HG02885 (cell line): ENCODE measurements at regions not wholly inside any gene's neighbourhood (a gene's known extent, or its start where the extent isn't known, plus 50 kb on each side); places are given as distances from the start of the nearest gene placed in this dataset.

Source experiments
- ATAC-seq: cut with Tn5 transposase; IDR thresholded peaks from one replicate; pipeline ENCODE4 v1.9.1; 2021; ENCODE audit warnings: mild to moderate bottlenecking; ENCODE audit not compliant: unreplicated experiment, poor library complexity

DNA sequence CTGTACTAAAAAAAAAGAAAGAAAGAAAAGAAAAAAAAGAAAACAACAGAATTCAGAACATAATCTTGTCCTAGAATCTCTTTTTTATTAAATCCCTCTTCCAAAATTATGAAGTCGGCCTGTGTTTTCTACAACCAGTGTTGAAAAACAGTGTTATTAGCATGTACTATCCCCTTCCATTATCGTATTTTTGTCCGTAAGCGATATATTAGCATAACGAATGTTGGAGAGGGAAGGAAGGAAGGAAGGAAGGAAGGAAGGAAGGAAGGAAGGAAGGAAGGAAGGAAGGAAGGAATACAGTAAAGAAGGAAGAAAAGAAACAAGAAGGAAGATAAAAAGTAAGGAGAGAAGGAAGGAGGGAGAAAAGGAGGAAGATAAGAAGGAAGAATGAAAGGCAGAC, 393.0 kb upstream of the TSHZ3 start:
- no peak for ATAC-seq

DNA sequence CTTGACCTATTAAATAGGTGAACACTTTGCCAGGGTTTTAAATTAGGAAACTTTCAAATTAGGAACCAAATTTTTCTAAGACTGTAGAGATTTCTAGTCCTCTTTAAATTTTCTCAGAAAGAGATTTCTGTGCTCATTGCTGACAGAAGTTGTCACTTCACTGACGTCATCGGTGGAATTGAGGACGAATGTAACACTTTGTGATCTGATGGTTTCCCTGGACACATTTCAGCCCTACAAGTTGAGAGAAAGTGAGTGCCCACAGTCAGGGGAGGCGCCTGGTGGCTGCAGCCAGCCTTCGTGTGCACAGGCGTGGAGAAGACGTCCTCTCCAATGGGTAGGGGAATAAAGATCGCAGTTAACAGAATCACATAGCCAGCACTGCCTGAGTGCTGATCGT, 396.5 kb upstream of the TSHZ3 start:
- ATAC-seq: no peak

DNA sequence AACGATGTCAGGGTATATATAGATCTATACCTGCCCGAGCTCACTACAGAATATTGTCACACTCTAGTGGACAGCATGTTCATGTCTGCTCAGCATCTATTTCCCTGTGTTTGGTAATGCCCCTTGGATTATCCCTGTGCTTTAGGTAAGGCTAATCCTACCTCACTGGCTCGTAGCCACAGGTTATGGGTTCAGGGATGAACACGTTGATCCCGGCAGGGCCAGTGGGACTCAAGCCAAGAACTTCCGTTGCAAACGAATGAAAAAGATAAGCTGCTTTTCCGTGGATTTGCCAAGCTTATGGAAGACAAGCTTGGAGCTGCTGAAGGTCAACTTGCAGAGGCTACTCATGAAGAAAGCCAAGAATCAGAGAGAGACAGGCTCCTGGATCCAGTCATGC, 400.0 kb upstream of the TSHZ3 start:
- no peak for ATAC-seq

DNA sequence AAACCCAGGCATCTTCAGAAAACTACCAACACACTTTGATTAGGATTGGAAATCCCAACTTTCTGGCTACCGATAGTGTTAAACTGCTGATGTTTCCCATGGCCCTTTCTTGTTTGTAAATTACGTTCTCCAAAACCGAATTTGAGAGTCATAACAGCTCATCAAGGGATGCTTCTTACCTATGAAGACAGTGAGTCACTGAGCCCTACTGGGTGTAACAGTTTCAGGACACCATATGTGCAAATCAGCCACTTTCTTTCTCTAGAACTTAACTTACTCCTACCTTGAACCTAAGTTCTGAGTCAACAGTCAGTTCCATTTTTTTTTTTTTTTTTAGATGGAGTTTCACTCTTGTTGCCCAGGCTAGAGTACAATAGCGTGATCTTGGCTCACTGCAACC, 410.1 kb upstream of the TSHZ3 start:
- ATAC-seq: no peak

DNA sequence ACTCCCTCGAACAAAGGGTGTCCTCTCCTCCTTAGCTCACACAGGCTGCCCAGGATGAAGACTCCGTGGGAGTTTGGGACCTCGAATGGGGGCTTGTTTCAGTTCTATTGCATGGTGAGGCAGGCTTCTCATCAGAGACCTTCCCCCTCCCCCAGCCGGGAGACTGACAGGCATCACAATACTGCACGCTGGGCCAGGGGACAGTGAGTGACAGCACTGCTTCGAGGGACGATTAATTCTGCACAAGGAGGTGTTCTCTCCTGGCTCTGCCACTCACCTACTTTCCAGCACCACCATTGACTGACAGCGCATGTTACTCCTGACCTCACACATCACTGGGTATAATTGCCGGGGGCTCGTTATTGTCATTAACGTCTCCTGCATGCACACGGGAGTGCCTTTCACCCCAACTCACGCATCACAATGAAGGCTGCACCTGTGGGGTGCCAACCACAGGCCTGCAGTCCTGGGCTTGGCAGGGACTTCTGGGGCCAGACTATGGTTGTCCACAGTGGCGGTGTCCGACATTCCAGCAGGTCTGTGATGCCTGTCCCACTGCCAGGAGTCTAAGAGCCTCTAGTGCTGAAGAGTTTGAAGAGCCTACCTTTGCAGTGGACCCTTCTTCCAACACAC, 412.2 kb upstream of the TSHZ3 start:
- ATAC-seq: no peak

DNA sequence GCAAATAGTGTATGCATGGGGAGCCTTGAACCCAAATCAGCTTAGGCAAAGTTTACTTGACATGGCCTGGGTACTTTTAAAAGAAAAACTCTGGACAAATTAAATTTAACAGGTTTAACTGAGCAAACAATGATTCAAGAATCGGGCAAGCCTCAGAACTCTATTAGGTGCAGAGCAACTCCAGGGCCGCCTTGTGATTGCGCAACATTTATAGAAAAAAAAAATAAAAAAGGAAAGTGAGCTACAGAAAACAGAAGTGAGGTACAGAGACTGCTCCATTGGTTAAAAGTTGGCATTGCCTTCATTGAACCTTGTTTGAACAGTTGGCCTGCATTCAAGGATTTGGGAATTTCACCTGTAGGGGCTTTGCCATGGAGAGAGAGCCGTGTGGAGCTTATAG, 421.0 kb upstream of the TSHZ3 start:
- no peak for ATAC-seq

DNA sequence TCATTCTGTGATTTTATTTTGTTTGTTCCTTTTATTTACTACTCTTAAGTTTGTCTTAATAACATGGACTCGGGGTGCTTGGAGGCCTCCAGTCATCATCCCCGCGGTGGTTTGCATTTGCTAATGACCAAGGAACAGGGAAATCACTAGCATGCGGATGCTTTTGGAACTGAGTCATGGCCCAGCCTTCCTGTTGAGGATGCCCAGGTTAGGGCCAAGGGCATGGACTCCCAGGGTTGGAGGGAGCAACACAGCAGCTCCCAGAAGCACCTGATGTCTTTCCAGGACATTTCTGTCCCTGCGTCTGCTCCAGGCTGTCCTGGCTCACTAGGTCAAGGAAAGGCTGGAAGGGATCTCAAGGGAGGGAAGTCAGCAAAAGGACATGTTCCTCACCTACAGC, 423.7 kb upstream of the TSHZ3 start:
- ATAC-seq: no peak

DNA sequence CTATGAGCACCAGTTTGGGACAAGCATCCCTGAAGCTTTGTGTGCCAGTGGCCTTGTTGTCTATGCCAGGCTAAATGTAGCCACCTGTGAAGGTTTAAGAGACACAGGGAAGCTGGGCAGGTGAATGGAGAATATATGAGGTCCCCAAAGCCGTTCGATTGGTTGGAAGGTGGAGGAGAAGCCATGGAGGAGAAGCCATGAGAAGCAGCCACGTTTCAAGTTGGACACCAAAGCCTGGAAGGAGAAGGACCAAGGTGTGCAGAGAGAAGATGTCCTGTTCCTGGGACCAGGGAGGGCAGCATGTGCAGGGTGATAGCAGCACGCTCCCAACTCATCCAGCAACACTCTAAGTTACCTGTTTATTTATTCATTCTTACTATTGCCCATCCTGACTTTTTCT, 432.3 kb upstream of the TSHZ3 start:
- no peak for ATAC-seq

DNA sequence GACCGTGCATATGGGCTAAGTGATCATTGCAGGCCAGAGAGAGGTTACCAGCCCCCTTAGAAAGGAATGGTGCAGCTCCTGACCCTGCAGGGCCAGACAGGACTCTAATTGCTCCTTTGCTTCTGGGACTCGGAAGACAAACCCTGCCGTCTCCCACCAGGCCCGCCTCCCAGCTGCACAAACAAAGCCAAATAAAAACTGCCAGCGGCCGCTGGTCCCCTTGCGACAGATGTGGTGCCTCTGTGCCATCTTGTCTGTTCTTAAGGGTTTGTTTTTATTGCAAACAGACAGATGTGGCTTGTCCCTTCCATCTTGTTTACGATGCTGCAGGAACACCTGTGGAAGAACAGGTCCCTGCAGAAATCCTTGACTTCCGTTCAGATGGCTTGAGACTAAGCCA, 434.4 kb upstream of the TSHZ3 start:
- no peak for ATAC-seq

DNA sequence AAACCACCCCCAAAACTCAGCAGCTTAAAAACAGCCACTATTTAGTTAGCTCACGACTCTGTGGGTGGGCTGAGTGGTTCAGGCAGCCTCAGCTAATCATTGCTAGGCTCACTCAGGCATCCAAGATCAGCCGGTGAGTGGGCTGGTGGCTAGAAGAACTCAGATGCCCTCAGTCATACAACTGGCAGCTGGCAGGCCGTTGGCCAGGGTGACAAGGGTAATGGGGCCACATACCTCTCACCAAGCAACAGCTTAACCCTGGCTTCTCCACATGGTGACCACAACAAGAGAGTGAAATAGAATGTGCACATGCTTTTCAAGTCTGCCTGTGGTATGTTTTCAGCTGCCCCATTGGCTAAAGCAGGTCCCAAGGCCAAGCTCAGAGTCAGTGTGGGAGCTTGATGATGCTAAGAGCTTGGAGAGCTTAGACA, 435.4 kb upstream of the TSHZ3 start:
- no peak for ATAC-seq

DNA sequence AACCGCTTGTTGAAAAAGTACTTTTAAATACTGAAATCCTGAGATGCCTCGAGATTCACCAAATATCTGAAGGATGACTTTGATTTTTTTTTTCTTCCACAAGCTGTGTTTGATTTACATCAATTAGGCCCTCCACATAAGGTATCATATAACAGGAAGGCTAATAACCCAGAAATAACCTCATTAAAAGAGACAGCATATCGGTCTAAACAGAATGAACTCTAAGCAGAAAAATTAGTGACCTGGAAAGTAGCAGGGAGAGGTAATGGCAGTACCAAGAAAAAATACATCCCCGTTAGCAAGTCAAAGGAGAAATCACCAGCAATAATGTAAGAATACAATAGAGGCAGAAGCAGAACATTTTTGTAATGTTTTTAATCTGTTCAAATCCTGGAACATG, 452.4 kb upstream of the TSHZ3 start:
- no peak for ATAC-seq

DNA sequence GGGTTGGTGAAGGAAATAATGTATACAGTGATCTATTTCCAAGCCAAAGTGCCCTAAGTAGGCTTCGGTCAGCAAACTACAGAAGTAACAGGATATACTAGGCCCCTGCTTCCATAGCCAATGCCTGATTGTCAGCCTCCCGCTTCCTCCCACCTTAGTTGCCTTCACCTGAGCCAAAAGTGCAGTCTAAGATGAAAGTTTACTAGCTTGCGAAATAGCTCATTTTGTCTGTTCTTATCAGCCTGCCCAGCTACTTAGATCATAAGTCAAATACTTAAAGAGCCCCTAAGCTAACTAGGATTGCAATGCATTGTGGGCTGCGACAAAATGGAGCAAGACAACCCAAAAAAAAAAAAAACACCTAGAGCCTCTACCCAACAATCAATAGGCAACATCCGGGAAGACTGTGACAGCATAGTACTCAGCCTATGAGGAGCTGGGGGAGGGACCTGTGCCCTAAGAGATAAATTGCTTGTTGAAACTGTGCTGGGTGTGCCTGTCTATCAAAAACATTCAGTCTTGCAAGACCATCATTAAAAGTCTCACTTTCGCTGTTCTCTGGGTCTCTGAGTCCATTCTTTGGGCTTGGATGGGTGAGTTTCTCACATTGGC, 454.7 kb upstream of the TSHZ3 start:
- ATAC-seq: no peak

DNA sequence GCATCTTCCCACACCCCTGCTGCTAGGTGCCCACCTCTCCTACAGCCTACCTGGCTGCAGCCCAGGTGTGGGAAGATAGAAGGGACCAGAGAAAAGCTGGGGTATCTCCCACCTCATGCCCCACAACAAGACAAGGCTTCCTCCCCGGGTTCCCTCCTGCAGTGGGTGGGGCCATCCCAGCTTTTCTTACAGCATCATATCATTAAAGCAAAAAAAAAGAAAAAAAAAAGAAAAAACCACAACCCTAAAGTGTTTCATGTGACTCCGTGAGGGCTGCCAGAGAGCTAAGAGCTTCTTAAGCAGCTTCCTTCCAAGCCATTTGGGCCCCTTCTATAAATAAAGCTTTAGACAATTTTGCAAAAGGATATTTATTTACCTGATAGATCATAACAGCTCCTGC, 455.4 kb upstream of the TSHZ3 start:
- no peak for ATAC-seq

DNA sequence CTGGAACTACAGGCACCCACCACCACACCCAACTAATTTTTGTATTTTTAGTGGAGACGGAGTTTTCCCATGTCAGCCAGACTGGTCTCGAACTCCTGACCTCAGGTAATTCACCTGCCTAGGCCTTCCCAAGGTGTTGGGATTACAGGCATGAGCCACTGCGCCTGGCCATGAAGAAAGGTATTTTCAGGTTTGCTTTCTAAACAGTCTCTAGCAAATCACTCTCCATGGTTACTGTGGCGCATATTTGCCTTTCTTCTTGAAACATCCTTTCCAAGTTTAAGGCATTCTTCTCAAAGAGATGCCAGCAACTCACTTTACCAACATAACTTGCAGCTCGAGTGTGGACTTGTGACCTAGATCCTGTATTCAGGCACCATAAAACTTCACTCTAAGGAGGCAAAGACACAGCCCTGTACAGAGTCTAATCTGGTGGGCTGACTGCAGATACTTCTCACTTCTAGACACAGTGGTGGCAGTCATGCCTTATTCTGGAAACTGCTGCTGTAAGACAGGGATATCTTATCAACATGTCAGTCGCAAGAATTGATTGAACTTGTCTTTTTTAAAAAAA, 461.4 kb upstream of the TSHZ3 start:
- ATAC-seq: no peak

DNA sequence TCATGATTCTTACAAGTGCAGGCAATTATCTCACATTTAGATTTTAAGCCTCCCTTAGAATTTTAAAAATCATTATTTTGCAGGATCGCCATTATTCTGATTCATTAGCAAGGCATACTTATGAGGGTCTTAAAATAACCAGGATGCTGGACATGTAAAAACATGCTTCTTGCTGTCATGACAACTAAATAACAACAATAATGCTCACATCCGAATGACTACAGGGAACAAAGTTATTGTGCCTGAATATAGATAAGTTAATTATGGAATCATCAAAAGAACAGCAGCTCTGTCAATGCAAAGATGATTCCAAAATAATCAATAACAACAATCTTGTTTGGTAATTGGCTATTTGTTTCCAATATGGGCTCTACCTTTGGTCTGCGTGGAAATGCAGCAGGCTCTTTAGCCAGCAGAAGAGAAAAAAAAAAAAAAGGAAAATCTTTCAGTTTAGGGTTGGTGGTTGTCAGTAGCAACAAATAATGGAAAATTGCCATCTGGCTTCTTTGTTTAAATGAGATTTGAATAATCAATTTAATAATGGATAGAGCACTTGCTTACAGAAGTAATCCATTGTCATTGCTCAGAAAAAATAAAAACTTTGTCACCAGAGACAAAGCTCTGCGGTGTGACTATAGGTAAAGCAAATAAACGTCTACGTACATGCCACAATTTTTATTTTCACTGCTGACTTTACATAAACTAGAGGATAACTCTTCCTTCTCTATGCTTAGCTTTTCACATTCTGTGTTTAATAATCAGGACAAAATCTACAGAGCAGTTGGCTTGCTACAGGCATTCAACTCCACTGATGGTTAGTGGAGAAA, 468.9 kb upstream of the TSHZ3 start:
- ATAC-seq: no peak

DNA sequence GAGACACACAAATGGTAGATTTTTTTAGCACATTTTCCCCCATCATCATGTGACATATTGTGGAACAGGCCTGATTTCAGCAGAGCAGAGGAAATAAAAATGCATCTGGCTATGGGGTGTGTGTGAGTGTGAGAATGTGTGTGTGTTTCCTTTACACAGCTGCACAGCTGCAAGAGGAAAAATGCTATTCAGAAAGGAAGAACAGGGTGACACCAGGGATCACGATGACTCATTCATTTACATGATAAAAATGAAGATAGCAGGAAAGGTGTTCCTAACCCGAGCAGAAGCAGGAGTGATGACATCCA, 469.5 kb upstream of the TSHZ3 start:
- no peak for ATAC-seq

DNA sequence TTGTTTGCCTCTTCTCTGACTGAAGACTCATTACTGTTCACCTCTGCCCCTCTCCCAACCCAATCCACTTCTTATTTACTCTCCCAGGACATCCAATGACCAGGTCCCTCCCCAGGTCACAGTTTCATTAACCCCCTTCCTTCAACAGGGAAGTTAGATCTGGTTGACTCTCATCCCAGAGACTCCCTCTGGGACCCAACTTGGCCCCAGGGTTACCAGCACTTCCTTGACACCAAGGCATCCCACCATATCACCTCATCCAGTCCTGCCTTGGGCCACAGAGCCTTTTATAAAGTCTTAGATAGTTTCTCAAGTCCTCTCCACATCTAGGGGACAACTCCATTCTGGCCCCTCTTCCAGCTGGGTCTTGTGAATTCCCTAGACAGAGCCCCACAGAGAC, 470.6 kb upstream of the TSHZ3 start:
- no peak for ATAC-seq

DNA sequence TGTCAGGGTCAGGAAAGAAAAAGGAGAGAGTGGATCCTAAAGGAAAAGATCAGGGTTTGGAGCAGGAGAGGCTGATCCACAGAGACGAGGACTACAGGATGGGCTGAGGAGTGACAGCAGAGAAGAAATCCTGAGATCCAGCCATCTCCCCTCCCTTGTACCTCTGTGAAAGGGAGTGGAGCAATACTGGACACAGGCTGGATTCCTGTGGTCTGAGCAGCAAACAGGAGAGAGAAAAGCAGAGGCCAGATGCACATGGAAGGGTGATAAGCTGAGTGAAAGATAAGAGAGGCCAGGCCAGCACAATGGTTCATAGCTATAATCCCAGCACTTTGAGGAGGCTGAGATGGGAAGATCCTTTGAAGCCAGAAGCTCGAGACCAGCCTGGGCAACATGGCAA, 472.1 kb upstream of the TSHZ3 start:
- ATAC-seq: no peak

DNA sequence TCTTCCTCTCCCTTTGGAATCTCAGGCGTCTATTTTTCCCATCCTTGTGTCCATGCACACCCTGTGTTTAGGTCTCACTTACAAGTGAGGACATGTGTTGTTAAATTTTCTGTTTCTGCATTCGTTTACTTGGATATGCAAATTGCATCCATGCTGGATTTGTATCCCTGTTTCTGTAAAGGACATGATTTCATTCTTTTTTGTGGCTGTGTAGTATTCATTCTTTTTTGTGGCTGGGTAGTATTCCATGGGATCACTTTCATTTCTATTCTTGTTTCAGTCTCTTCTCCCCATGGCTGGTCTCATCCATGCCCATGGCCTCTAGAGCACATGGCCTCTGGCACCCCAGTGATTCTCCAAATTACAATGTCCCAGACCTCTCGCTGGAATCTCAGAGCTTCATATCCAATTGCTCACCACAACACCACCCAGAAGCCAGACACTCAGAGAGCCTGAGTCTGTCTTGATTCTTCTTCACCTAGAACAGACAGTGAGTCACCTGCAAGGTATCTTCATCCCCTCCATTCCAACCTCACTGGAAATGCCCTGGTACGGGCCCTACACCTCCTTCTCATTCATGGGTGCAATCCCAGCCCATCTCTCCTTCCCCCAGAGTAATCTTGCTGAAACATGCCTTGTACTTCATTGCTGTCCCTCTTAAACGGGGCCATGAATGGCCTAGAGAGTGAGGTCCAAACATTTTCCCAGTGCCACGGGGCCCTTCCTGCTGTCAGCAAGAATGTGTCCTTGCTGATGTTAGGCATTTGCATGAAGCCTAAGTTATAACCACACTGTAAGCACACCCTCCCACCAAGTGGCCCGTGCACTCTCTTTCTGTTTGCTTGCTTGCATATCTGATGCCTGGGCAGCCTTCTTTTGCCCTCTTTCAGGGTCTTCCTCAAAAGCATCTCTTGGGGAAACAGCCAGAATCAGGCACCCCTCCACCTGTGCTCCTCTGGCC, 476.2 kb upstream of the TSHZ3 start:
- no peak for ATAC-seq

DNA sequence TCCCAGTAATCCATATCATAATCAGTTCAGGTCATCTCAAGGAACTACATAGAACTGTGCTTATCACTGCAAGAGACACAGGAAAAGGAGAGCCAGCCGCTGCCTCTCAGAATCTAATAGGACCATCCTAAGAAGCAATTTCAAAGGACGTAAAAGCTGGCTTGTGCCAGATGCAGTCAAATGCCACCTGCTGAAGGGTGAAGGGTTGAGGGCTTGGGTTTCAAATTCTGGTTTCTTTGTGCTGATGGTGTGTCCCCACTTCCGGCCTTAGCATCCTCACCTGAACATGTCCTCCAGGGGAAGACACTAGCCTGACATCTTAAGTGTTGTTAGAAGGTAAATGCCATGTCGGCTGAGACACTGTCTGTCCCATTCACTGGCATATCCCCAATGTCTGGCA, 477.1 kb upstream of the TSHZ3 start:
- no peak for ATAC-seq
